ENCODE measurements at regions not wholly inside any gene's neighbourhood (a gene's known extent, or its start where the extent isn't known, plus 50 kb on each side); places are given as distances from the start of the nearest gene placed in this dataset.
A peak's percentile ranks its signal among the peaks of the same experiment; 100 is the strongest.
"Not testable (repeated sequence)": the region's sequence is repeated elsewhere in the genome, so short reads cannot be mapped to it uniquely, and the experiment has no call there.

DNA sequence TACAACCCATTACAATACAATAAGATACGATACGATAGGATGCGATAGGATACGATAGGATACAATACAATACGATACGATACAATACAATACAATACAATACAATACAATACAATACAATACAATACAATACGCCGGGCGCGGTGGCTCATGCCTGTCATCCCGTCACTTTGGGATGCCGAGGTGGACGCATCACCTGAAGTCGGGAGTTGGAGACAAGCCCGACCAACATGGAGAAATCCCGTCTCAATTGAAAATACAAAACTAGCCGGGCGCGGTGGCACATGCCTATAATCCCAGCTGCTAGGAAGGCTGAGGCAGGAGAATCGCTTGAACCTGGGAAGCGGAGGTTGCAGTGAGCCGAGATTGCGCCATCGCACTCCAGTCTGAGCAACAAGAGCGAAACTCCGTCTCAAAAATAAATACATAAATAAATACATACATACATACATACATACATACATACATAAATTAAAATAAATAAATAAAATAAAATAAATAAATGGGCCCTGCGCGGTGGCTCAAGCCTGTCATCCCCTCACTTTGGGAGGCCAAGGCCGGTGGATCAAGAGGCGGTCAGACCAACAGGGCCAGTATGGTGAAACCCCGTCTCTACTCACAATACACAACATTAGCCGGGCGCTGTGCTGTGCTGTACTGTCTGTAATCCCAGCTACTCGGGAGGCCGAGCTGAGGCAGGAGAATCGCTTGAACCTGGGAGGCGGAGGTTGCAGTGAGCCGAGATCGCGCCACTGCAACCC, 2275.6 kb upstream of the TPTE start:
- H3K9me3 ChIP-seq; H3K4me1 ChIP-seq (ENCODE audit: control insufficient read depth in 1 of 2, low read depth in 2 of 2); H3K27me3 ChIP-seq (replicated peaks; ENCODE audit: insufficient read depth); H3K36me3 ChIP-seq; DNase-seq (ENCODE audit: low spot score); H3K27ac ChIP-seq; H3K4me3 ChIP-seq: not testable (repeated sequence)
- ATAC-seq (ENCODE audit: insufficient number of reproducible peaks, low FRiP score, low read depth) = peak; percentile 77

- not testable (repeated sequence) for DNase-seq (ENCODE audit: low spot score); H3K27ac ChIP-seq; H3K27me3 ChIP-seq (replicated peaks; ENCODE audit: insufficient read depth); H3K4me3 ChIP-seq; H3K9me3 ChIP-seq; H3K4me1 ChIP-seq (ENCODE audit: control insufficient read depth in 1 of 2, low read depth in 2 of 2); H3K36me3 ChIP-seq; ATAC-seq (ENCODE audit: insufficient number of reproducible peaks, low FRiP score, low read depth)
Observed at GRCh38 chr21:8251701-8252100, 2269.7 kb upstream of the TPTE start.

DNA sequence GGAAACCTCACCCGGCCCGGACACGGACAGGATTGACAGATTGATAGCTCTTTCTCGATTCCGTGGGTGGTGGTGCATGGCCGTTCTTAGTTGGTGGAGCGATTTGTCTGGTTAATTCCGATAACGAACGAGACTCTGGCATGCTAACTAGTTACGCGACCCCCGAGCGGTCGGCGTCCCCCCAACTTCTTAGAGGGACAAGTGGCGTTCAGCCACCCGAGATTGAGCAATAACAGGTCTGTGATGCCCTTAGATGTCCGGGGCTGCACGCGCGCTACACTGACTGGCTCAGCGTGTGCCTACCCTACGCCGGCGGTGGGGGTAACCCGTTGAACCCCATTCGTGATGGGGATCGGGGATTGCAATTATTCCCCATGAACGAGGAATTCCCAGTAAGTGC, 2266.3 kb upstream of the TPTE start:
- not testable (repeated sequence) for H3K9me3 ChIP-seq; ATAC-seq (ENCODE audit: insufficient number of reproducible peaks, low FRiP score, low read depth); H3K27ac ChIP-seq; H3K4me1 ChIP-seq (ENCODE audit: control insufficient read depth in 1 of 2, low read depth in 2 of 2); DNase-seq (ENCODE audit: low spot score); H3K27me3 ChIP-seq (replicated peaks; ENCODE audit: insufficient read depth); H3K4me3 ChIP-seq; H3K36me3 ChIP-seq

- not testable (repeated sequence) for H3K9me3 ChIP-seq; H3K4me1 ChIP-seq (ENCODE audit: control insufficient read depth in 1 of 2, low read depth in 2 of 2); H3K36me3 ChIP-seq; ATAC-seq (ENCODE audit: insufficient number of reproducible peaks, low FRiP score, low read depth); H3K27me3 ChIP-seq (replicated peaks; ENCODE audit: insufficient read depth); H3K27ac ChIP-seq; DNase-seq (ENCODE audit: low spot score); H3K4me3 ChIP-seq
Observed at GRCh38 chr21:8257083-8257799, 2264.1 kb upstream of the TPTE start.

- H3K27ac ChIP-seq; DNase-seq (ENCODE audit: low spot score); ATAC-seq (ENCODE audit: insufficient number of reproducible peaks, low FRiP score, low read depth); H3K36me3 ChIP-seq; H3K9me3 ChIP-seq; H3K4me1 ChIP-seq (ENCODE audit: control insufficient read depth in 1 of 2, low read depth in 2 of 2); H3K4me3 ChIP-seq; H3K27me3 ChIP-seq (replicated peaks; ENCODE audit: insufficient read depth): not testable (repeated sequence)
Observed at GRCh38 chr21:8260065-8260627, 2261.2 kb upstream of the TPTE start.
